ENCODE measurements at regions not wholly inside any gene's neighbourhood (a gene's known extent, or its start where the extent isn't known, plus 50 kb on each side); places are given as distances from the start of the nearest gene placed in this dataset.
"Not testable (repeated sequence)": the region's sequence is repeated elsewhere in the genome, so short reads cannot be mapped to it uniquely, and the experiment has no call there.

GRCh38 chr2:150371044-150371818 lies 116.2 kb downstream of the RND3 start:
- DNase-seq (ENCODE audit: low read depth in 2 of 2): no peak

GRCh38 chr2:150370561-150370960 lies 116.9 kb downstream of the RND3 start:
- no peak for DNase-seq (ENCODE audit: low read depth in 2 of 2)

- DNase-seq (ENCODE audit: low read depth in 2 of 2): no peak
These were observed 117.6 kb downstream of the RND3 start for GRCh38 chr2:150369862-150370261.

- no peak for DNase-seq (ENCODE audit: low read depth in 2 of 2)
These were observed 129.0 kb downstream of the RND3 start for GRCh38 chr2:150358468-150358807.

- DNase-seq (ENCODE audit: low read depth in 2 of 2): no peak
These were observed 129.5 kb downstream of the RND3 start for GRCh38 chr2:150357770-150358467.

- DNase-seq (ENCODE audit: low read depth in 2 of 2): no peak
These were observed 132.0 kb downstream of the RND3 start for GRCh38 chr2:150355440-150355839.

- no peak for DNase-seq (ENCODE audit: low read depth in 2 of 2)
These were observed 134.1 kb downstream of the RND3 start for GRCh38 chr2:150353376-150353775.

GRCh38 chr2:150351922-150352321 lies 135.5 kb downstream of the RND3 start:
- no peak for DNase-seq (ENCODE audit: low read depth in 2 of 2)

- no peak for DNase-seq (ENCODE audit: low read depth in 2 of 2)
These were observed 137.0 kb downstream of the RND3 start for GRCh38 chr2:150350500-150350899.

GRCh38 chr2:150346806-150347205 lies 140.7 kb downstream of the RND3 start:
- no peak for DNase-seq (ENCODE audit: low read depth in 2 of 2)

GRCh38 chr2:150341982-150342680 lies 145.3 kb downstream of the RND3 start:
- no peak for DNase-seq (ENCODE audit: low read depth in 2 of 2)

- no peak for DNase-seq (ENCODE audit: low read depth in 2 of 2)
These were observed 147.5 kb downstream of the RND3 start for GRCh38 chr2:150339951-150340350.

- no peak for DNase-seq (ENCODE audit: low read depth in 2 of 2)
These were observed 148.2 kb downstream of the RND3 start for GRCh38 chr2:150339282-150339681.

GRCh38 chr2:150335596-150335995 lies 151.9 kb downstream of the RND3 start:
- no peak for DNase-seq (ENCODE audit: low read depth in 2 of 2)

GRCh38 chr2:150332383-150332782 lies 155.1 kb downstream of the RND3 start:
- DNase-seq (ENCODE audit: low read depth in 2 of 2): no peak

- DNase-seq (ENCODE audit: low read depth in 2 of 2): no peak
These were observed 159.6 kb downstream of the RND3 start for GRCh38 chr2:150327564-150328489.

- DNase-seq (ENCODE audit: low read depth in 2 of 2): no peak
These were observed 161.7 kb downstream of the RND3 start for GRCh38 chr2:150325656-150326314.

- DNase-seq (ENCODE audit: low read depth in 2 of 2): not testable (repeated sequence)
These were observed 164.4 kb downstream of the RND3 start for GRCh38 chr2:150323071-150323470.

GRCh38 chr2:150320608-150321007 lies 166.9 kb downstream of the RND3 start:
- no peak for DNase-seq (ENCODE audit: low read depth in 2 of 2)

GRCh38 chr2:150319658-150320555 lies 167.6 kb downstream of the RND3 start:
- DNase-seq (ENCODE audit: low read depth in 2 of 2): no peak
